HEK293T (cell line): ENCODE measurements at regions not wholly inside any gene's neighbourhood (a gene's known extent, or its start where the extent isn't known, plus 50 kb on each side); places are given as distances from the start of the nearest gene placed in this dataset.

Source experiments
- ARNT ChIP-seq: fragments of 450-650 bp; IDR thresholded peaks from 2 replicates; pipeline ENCODE4 v1.6.1; 2017; ENCODE audit warnings: mild to moderate bottlenecking
- BHLHE40 ChIP-seq: fragments of 450-650 bp; IDR thresholded peaks from 2 replicates; pipeline ENCODE4 v1.6.1; 2016; ENCODE audit warnings: mild to moderate bottlenecking, moderate library complexity, borderline replicate concordance
- ELF4 ChIP-seq: fragments of 450-650 bp; IDR thresholded peaks from 2 replicates; pipeline ENCODE4 v1.6.1; 2017; ENCODE audit warnings: antibody characterized with exemption
- FOXA1 ChIP-seq: fragments of 450-650 bp; IDR thresholded peaks from 2 replicates; pipeline ENCODE4 v1.6.1; 2016; ENCODE audit warnings: mild to moderate bottlenecking
- FOXM1 ChIP-seq: fragments of 450-650 bp; IDR thresholded peaks from 2 replicates; pipeline ENCODE4 v1.6.1; 2017; ENCODE audit warnings: mild to moderate bottlenecking, borderline replicate concordance
- HDGF ChIP-seq: fragments of 450-650 bp; IDR thresholded peaks from 2 replicates; pipeline ENCODE4 v1.6.1; 2017; ENCODE audit warnings: antibody characterized with exemption, borderline replicate concordance
- NFRKB ChIP-seq: fragments of 450-650 bp; IDR thresholded peaks from 2 replicates; pipeline ENCODE4 v1.6.1; 2016; ENCODE audit warnings: mild to moderate bottlenecking, moderate library complexity
- PKNOX1 ChIP-seq: fragments of 450-650 bp; IDR thresholded peaks from 2 replicates; pipeline ENCODE4 v1.6.1; 2016
- SP1 ChIP-seq: fragments of 450-650 bp; IDR thresholded peaks from 2 replicates; pipeline ENCODE4 v1.6.1; 2017
- SUZ12 ChIP-seq: fragments of 450-650 bp; IDR thresholded peaks from 2 replicates; pipeline ENCODE4 v1.6.1; 2016; ENCODE audit warnings: mild to moderate bottlenecking

GRCh38 chr13:102954350-102954749 is 108.5 kb downstream of the ERCC5 start:
- TF ChIP-seq PKNOX1 = no peak
- no peak for TF ChIP-seq SP1
- no peak for TF ChIP-seq BHLHE40
- TF ChIP-seq FOXM1 = no peak
- TF ChIP-seq SUZ12 = no peak
- no peak for TF ChIP-seq NFRKB
- TF ChIP-seq ELF4 = no peak
- no peak for TF ChIP-seq FOXA1
- no peak for TF ChIP-seq HDGF
- no peak for TF ChIP-seq ARNT
